ENCODE measurements at regions not wholly inside any gene's neighbourhood (a gene's known extent, or its start where the extent isn't known, plus 50 kb on each side); places are given as distances from the start of the nearest gene placed in this dataset.

DNA sequence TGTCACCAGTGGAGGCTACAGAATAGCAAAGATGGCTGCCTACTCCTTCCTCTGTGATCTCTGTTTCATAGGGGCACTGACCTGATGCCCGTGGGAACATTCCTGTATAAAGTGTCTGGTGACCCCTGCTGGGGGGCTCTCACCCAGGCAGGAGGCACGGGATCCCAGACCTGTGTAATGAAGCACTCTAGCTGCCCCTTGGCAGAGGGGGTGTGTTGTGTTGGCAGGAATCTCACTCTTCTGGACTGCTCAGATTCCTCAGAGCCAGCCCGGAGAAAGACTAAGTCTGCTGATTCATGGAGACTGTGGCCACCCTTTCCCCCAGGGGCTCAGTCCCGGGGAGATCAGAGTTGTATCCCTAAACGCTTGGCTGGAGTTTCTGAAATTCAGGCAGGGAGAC, 648.3 kb downstream of the SPRY1 start:
- Histone ChIP-seq H3K4me3 (no peak overlapping the region), H3K27me3 (no peaks in the 10 kb centered on the region), H3K27ac (peak overlapping the region in 3 of 4 donors; percentile 36 to 57 (median 40)), H3K9me3 (no peaks in the 10 kb centered on the region), H3K36me3 (no peaks in the 10 kb centered on the region), H3K4me1 (peaks cover 0 to 20% (median 4%) of the 10 kb centered on the region in 3 donors)
- no peak for TF ChIP-seq POLR2A (IDR thresholded peaks at IDR 0.05)
- TF ChIP-seq, protein P1, sequence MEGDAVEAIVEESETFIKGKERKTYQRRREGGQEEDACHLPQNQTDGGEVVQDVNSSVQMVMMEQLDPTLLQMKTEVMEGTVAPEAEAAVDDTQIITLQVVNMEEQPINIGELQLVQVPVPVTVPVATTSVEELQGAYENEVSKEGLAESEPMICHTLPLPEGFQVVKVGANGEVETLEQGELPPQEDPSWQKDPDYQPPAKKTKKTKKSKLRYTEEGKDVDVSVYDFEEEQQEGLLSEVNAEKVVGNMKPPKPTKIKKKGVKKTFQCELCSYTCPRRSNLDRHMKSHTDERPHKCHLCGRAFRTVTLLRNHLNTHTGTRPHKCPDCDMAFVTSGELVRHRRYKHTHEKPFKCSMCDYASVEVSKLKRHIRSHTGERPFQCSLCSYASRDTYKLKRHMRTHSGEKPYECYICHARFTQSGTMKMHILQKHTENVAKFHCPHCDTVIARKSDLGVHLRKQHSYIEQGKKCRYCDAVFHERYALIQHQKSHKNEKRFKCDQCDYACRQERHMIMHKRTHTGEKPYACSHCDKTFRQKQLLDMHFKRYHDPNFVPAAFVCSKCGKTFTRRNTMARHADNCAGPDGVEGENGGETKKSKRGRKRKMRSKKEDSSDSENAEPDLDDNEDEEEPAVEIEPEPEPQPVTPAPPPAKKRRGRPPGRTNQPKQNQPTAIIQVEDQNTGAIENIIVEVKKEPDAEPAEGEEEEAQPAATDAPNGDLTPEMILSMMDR (IDR thresholded peaks at IDR 0.05), result no peak
- intact Hi-C loops (cut with DNase I), result no loop called here
- DNase-seq, result no peak
- 73 to 100% methylated on average over 1 to 2 of the region's 5 CpGs for WGBS, 2 donors

DNA sequence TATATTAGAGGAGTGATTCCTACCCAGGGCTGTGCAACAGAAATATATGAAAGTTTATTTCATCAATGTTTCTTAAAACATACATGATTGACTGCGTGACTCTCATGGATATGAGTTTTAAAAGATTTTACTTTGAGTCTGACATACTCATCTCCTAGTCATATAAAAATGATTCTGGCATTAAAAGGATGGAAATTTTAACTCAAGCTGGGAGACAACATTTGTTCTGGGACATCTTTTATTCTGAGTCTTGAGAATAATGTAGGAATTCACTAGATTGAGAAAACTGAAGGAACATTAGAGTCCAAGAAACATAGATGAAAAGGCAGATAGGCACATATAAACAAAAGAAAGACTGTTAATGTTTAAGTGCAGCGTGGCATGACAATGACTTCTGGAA, 649.6 kb downstream of the SPRY1 start:
- Histone ChIP-seq H3K9me3 (no peaks in the 10 kb centered on the region), H3K27me3 (no peaks in the 10 kb centered on the region), H3K27ac (no peak overlapping the region), H3K4me3 (no peak overlapping the region), H3K36me3 (no peaks in the 10 kb centered on the region), H3K4me1 (peaks cover 0 to 20% (median 4%) of the 10 kb centered on the region in 3 donors)
- WGBS, 2 donors, result 75 to 84% methylated on average over 2 of the region's 2 CpGs
- no peak for TF ChIP-seq POLR2A (IDR thresholded peaks at IDR 0.05)
- TF ChIP-seq, protein P1 (IDR thresholded peaks at IDR 0.05), result no peak
- DNase-seq, result no peak
- intact Hi-C loops (cut with DNase I), result no loop called here

DNA sequence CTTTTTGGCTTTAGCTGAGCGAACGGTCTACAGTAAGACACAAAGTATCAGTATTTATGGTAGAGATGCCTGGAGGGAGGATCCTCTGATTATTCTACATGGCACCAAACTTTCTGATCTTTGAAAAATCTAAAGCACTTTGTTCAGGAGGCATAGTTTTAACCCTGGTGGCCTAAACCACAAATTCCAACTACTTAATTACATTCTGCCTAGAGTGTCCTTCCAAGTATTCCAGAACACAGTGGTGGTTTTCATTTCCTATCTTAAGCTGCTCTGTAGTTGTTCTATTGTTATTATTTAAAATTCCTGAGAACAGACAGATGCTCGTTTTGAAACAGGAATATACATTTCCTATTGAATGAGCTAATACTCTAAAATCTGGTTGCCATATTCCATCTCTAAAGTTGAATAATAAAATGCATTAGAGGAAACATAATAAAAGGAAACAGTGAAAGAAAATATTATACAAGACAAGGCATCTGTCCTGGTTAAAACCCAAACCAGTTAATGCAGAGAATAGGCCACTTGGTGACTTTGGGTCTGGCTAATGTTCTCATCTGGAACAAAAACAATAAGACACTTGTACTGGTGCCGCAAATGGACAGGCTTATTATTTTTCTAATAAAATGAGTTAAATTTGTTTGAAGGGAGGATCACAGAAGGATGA, 657.4 kb downstream of the SPRY1 start:
- H3K4me1 ChIP-seq, result no peaks in the 10 kb centered on the region
- intact Hi-C loops (cut with DNase I), result no loop called here
- H3K36me3 ChIP-seq, result no peaks in the 10 kb centered on the region
- 81 to 88% methylated on average over 4 of the region's 4 CpGs for WGBS, 2 donors
- H3K9me3 ChIP-seq, result no peaks in the 10 kb centered on the region
- H3K4me3 ChIP-seq, result no peak overlapping the region
- no peak for DNase-seq
- TF ChIP-seq POLR2A (IDR thresholded peaks at IDR 0.05), result no peak
- TF ChIP-seq, protein P1 (IDR thresholded peaks at IDR 0.05), result no peak
- H3K27ac ChIP-seq, result no peak overlapping the region
- H3K27me3 ChIP-seq, result no peaks in the 10 kb centered on the region

DNA sequence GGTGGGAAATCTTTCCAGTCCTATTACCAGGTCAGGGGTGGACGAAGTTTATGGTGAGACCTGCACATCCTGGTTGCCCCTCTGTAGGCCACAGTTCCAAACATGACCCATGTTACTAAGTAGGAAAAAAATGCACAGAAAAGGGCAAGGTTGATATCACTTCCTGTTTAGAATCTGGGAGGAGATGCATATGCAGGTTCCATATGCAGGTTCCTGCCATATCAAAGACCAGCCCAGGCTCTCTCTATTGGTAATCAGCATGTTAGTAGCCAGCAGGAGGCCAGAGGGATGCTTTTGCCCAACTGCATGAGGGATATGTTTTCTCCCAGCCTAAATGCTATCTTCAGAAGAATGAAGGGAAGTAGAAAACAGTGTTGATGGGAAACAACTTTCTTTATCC, 657.2 kb downstream of the ANKRD50 start:
- no peak for TF ChIP-seq POLR2A (IDR thresholded peaks at IDR 0.05)
- TF ChIP-seq, protein P1 (IDR thresholded peaks at IDR 0.05), result no peak
- DNase-seq, result no peak
- H3K27me3 ChIP-seq, result no peaks in the 10 kb centered on the region
- 86 to 100% methylated on average over 1 of the region's 1 CpG for WGBS, 2 donors
- H3K9me3 ChIP-seq, result no peaks in the 10 kb centered on the region
- H3K36me3 ChIP-seq, result no peaks in the 10 kb centered on the region
- H3K4me3 ChIP-seq, result no peak overlapping the region
- no peak overlapping the region for H3K27ac ChIP-seq
- intact Hi-C loops (cut with DNase I), result no loop called here
- peaks cover 0 to 9% (median 0%) of the 10 kb centered on the region in 3 donors for H3K4me1 ChIP-seq

DNA sequence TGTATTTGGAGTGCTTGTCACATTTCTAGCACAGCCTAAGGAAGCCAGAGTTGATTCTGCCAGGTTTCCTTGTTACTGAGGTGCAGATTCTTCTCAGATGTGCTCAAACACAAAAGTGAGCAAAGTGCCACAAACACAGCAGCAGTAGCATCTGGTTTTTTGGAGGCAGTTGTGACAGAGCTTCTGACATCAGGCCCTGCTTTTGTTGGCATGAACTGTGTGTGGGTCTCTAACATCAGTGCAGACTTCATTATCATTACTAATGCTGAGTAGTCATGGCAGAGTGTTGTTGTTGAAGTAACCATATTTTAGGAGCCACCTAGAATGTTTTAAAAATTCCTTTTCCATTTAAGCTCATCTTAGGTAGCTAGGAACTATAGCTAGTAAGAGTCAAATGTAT, 656.6 kb downstream of the ANKRD50 start:
- H3K27ac ChIP-seq, result no peak overlapping the region
- H3K36me3 ChIP-seq, result no peaks in the 10 kb centered on the region
- DNase-seq, result no peak
- intact Hi-C loops (cut with DNase I), result no loop called here
- no peaks in the 10 kb centered on the region for H3K27me3 ChIP-seq
- H3K9me3 ChIP-seq, result no peaks in the 10 kb centered on the region
- TF ChIP-seq POLR2A (IDR thresholded peaks at IDR 0.05), result no peak
- TF ChIP-seq, protein P1 (IDR thresholded peaks at IDR 0.05), result no peak
- H3K4me3 ChIP-seq, result no peak overlapping the region
- peaks cover 0 to 15% (median 5%) of the 10 kb centered on the region in 3 donors for H3K4me1 ChIP-seq

All from esophagus squamous epithelium (tissue), 5 donors.